Upper lobe of right lung (tissue), 1 donor: ENCODE measurements at regions not wholly inside any gene's neighbourhood (a gene's known extent, or its start where the extent isn't known, plus 50 kb on each side); places are given as distances from the start of the nearest gene placed in this dataset.

Experiments used
- ATAC-seq: fragments of 200-7000 bp; cut with Tn5 transposase; one replicate; pipeline ENCODE4 v1.9.1; 2020; ENCODE audit warnings: mild to moderate bottlenecking, moderate library complexity
- DNase-seq: peaks from one replicate; pipeline ENCODE4 v3.0.0-alpha.2; 2020
- H3K27ac ChIP-seq: fragments of 200-600 bp; one replicate; pipeline ENCODE4 v1.8.0; 2022
- H3K27me3 ChIP-seq: fragments of 200-600 bp; one replicate; pipeline ENCODE4 v1.8.0; 2022; ENCODE audit warnings: mild to moderate bottlenecking
- H3K36me3 ChIP-seq: fragments of 200-600 bp; one replicate; pipeline ENCODE4 v1.8.0; 2022
- H3K4me1 ChIP-seq: fragments of 200-600 bp; one replicate; pipeline ENCODE4 v1.8.0; 2022
- H3K4me3 ChIP-seq: fragments of 200-600 bp; one replicate; pipeline ENCODE4 v1.8.0; 2022; ENCODE audit warnings: mild to moderate bottlenecking
- H3K9me3 ChIP-seq: fragments of 200-600 bp; one replicate; pipeline ENCODE4 v1.8.0; 2022
- intact Hi-C: fragments of 100-400 bp; cut with DNase I; formaldehyde crosslinking; loops from one replicate; pipeline ENCODE4 v1.11.0; 2022
- TF ChIP-seq, protein P1 (sequence below): fragments of 200-600 bp; IDR thresholded peaks from one replicate; pipeline ENCODE4 v1.8.0; 2022; ENCODE audit warnings: antibody characterized with exemption
- donor health status: DM: no; HTN: yes; CAD: no; lungs with severe emphysema.

DNA sequence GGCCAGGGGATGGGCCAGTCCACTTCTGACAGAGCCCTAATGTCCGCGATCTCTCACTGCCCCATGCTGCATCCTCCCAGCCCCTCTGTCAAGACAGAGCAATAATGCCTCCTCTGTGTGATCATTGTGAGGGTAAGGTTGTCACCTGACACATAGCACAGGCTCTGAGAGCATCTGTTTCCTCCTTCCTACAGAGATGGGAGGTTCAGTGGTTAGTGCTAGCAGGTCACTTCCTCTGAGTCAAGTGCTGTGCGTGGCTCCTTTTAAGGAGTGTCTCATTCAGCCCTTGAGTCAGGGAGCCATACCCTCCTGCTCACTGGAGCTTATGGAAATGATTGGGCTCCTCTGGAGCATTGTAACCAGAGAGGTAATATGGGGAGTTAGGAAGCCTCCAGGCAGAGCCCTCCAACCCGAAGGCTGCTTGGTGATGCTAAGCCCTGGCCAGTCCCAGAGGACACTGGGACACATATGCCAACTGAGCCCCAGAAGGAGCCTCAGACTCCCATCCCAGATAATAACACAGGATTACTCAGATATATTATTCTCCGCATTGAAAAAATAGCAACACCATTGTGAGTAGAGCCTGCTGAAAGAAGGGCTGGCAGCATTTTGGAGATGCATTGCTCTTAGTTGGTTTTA lies 189.0 kb downstream of the GALNT1 start:
- DNase-seq (no peak), ATAC-seq (peak; percentile 69)
- Histone ChIP-seq H3K9me3 (no peaks in the 10 kb centered on the region), H3K36me3 (no peaks in the 10 kb centered on the region), H3K4me1 (no peaks in the 10 kb centered on the region), H3K27me3 (no peaks in the 10 kb centered on the region), H3K4me3 (no peak overlapping the region), H3K27ac (no peak overlapping the region)
- TF ChIP-seq, protein P1, sequence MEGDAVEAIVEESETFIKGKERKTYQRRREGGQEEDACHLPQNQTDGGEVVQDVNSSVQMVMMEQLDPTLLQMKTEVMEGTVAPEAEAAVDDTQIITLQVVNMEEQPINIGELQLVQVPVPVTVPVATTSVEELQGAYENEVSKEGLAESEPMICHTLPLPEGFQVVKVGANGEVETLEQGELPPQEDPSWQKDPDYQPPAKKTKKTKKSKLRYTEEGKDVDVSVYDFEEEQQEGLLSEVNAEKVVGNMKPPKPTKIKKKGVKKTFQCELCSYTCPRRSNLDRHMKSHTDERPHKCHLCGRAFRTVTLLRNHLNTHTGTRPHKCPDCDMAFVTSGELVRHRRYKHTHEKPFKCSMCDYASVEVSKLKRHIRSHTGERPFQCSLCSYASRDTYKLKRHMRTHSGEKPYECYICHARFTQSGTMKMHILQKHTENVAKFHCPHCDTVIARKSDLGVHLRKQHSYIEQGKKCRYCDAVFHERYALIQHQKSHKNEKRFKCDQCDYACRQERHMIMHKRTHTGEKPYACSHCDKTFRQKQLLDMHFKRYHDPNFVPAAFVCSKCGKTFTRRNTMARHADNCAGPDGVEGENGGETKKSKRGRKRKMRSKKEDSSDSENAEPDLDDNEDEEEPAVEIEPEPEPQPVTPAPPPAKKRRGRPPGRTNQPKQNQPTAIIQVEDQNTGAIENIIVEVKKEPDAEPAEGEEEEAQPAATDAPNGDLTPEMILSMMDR = no peak
- intact Hi-C loops = no loop called here

DNA sequence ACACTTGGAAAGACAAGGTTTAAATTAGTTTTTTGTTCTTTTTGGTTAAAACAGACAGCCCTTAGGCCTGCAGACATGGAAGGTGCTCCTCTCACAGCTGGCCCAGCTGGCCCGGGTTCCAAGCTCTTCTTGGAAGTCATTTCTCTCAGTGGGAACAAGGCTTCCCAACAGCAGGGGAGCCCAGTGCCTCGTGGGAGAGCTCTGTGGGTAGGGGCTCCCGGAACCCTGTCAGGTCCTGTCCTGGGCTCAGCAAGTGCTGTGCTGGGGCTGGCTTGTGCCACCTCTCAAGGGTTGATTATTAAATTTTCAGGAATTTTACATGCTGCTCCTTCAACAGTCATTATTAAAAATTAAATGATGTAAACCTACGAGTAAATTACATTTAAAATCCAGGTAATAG lies 189.6 kb downstream of the GALNT1 start:
- TF ChIP-seq, protein P1 = no peak
- H3K36me3 ChIP-seq = no peaks in the 10 kb centered on the region
- no peak overlapping the region for H3K27ac ChIP-seq
- no peak overlapping the region for H3K4me3 ChIP-seq
- no peaks in the 10 kb centered on the region for H3K4me1 ChIP-seq
- intact Hi-C loops = no loop called here
- DNase-seq = no peak
- H3K27me3 ChIP-seq = no peaks in the 10 kb centered on the region
- no peaks in the 10 kb centered on the region for H3K9me3 ChIP-seq
- ATAC-seq = no peak

DNA sequence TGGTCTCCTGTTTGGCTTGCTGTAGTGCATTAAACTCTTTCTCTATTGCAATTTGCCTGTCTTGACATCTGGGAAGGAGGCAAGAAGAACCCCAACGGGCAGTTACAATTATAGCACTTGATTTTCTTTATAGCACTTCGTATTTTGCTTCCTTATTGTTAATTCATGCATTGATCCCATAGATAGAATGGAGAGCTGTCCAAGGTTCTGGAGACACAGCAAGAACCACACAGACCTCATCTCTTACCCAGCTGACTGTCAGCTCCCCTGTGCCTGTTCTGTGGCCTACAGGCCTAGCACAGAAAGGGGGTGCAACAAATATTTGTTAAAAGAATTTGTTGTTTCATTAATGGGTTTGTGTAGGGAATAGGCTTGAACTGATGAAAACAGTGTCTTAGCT lies 194.3 kb downstream of the GALNT1 start:
- Histone ChIP-seq H3K4me3 (no peak overlapping the region), H3K27me3 (peaks cover 4% of the 10 kb centered on the region), H3K36me3 (no peaks in the 10 kb centered on the region), H3K27ac (no peak overlapping the region), H3K9me3 (no peaks in the 10 kb centered on the region), H3K4me1 (no peaks in the 10 kb centered on the region)
- TF ChIP-seq, protein P1 = no peak
- DNase-seq = no peak
- intact Hi-C loops = no loop called here
- no peak for ATAC-seq

DNA sequence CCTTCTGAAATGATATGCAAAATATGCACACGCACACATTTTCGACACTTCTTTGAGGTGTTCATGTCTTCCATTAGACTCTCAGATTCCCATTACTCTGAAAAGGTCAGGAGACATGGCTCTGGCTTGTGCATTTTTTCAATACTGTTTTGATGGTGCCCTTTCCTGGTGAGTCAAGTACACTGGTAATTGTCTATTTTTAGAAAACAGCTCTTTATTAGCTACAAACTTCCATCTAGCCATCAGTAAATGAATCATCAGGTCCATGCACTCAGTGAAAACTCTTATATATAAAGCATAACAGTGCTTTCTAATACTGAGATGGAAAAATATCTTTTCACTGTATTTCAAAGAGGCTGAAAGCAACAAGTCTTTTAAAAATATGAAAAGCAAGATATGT lies 194.9 kb downstream of the GALNT1 start:
- Histone ChIP-seq H3K27me3 (peaks cover 4% of the 10 kb centered on the region), H3K36me3 (no peaks in the 10 kb centered on the region), H3K9me3 (no peaks in the 10 kb centered on the region), H3K4me3 (no peak overlapping the region), H3K4me1 (no peaks in the 10 kb centered on the region), H3K27ac (no peak overlapping the region)
- ATAC-seq (no peak), DNase-seq (no peak)
- TF ChIP-seq, protein P1 = no peak
- intact Hi-C loops = no loop called here

DNA sequence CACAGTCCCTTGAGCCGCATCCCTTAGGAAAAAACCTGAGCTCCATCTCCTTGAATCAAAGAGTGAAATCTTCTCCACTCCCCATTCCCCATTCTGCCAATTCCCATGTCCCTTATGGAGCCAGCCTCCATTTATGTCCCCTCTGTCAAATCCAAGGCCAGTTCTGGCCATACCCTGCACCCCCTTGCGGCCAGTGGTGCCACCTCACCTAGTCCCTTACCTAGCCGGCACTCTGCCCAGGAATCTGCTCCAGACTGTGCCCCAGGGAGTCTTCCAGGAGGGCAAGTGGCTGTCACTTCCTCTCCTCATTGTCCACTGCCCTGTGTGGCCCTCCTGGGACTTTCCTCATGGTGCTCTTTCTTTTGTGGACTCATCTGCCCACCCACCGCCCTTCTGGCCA lies 195.4 kb upstream of the RMP24 start:
- Histone ChIP-seq H3K27ac (no peak overlapping the region), H3K4me3 (no peak overlapping the region), H3K36me3 (no peaks in the 10 kb centered on the region), H3K27me3 (peaks cover 4% of the 10 kb centered on the region), H3K4me1 (no peaks in the 10 kb centered on the region), H3K9me3 (no peaks in the 10 kb centered on the region)
- ATAC-seq = peak; percentile 28
- no peak for DNase-seq
- TF ChIP-seq, protein P1 = no peak
- intact Hi-C loops = no loop called here
